SK-N-SH (cell line): ENCODE measurements at regions not wholly inside any gene's neighbourhood (a gene's known extent, or its start where the extent isn't known, plus 50 kb on each side); places are given as distances from the start of the nearest gene placed in this dataset.

ENCODE experiments used
- CTCF ChIA-PET: fragments of 300-600, 350-600 bp; formaldehyde crosslinking; extraction: SDS; loops from one replicate; lab custom pipeline; 2021; lab: Yijun Ruan, JAX
- POLR2A ChIA-PET: fragments of 350-600 bp; sonication (Branson Sonifier 250); formaldehyde crosslinking; extraction: SDS; loops from one replicate; lab custom pipeline; 2020; ENCODE audit warnings: antibody characterized with exemption, inconsistent platforms; lab: Yijun Ruan, JAX
- DNase-seq: peaks from one replicate; pipeline ENCODE4 v3.0.0; 2012
- H2AFZ ChIP-seq: fragments of 200-600 bp; sonication (generic); 2 replicates; pipeline ENCODE4 v1.8.1; 2016; ENCODE audit warnings: antibody characterized with exemption, mild to moderate bottlenecking, low read depth
- H3F3A ChIP-seq: fragments of 200-600 bp; sonication (generic); replicated peaks from 2 replicates; pipeline ENCODE3; 2016; ENCODE audit warnings: antibody characterized with exemption, mild to moderate bottlenecking; ENCODE audit not compliant: insufficient read depth
- H3K27ac ChIP-seq, 2 experiments: fragments of 200-500 bp in 1 of 2; fragments of 200-600 bp in 1 of 2; sonication (Bioruptor generic) in 1 of 2; sonication (generic), shearing (Covaris generic) in 1 of 2; 2 replicates each; pipeline versions ENCODE4 v1.5.1 to v1.6.1; 2014 to 2016; ENCODE audit warnings: low read depth in 2 of 2, inconsistent platforms in 1 of 2, low read length in 1 of 2, mild to moderate bottlenecking in 1 of 2, mixed read lengths in 1 of 2
- H3K27me3 ChIP-seq: fragments of 200-600 bp; sonication (generic), shearing (Covaris generic); 2 replicates; pipeline ENCODE4 v1.6.1; 2016; ENCODE audit warnings: mixed run types; ENCODE audit not compliant: insufficient read depth
- H3K36me3 ChIP-seq, 2 experiments: fragments of 200-500 bp in 1 of 2; fragments of 200-600 bp in 1 of 2; sonication (Bioruptor generic) in 1 of 2; sonication (generic) in 1 of 2; replicated peaks in 1 of 2; 2 replicates each; pipeline versions ENCODE3 to v1.5.1; 2014 to 2016; ENCODE audit warnings: low read length in 1 of 2, mild to moderate bottlenecking in 1 of 2; ENCODE audit not compliant: insufficient read depth in 2 of 2, control insufficient read depth in 1 of 2
- H3K4me1 ChIP-seq, 2 experiments: fragments of 200-500 bp in 1 of 2; fragments of 200-600 bp in 1 of 2; sonication (Bioruptor generic) in 1 of 2; sonication (generic), shearing (Covaris generic) in 1 of 2; 2 replicates each; pipeline versions ENCODE4 v1.5.1 to v1.6.1; 2014 to 2016; ENCODE audit warnings: low read depth in 1 of 2, low read length in 1 of 2, mixed run types in 1 of 2; ENCODE audit not compliant: insufficient read depth in 2 of 2, control insufficient read depth in 1 of 2
- H3K4me2 ChIP-seq: fragments of 200-600 bp; sonication (generic), shearing (Covaris generic); 2 replicates; pipeline ENCODE4 v1.6.1; 2017; ENCODE audit warnings: mixed run types
- H3K4me3 ChIP-seq, 2 experiments: fragments of 200-500 bp in 1 of 2; fragments of 200-600 bp in 1 of 2; sonication (Bioruptor generic) in 1 of 2; sonication (generic), shearing (Covaris generic) in 1 of 2; 2 replicates each; pipeline versions ENCODE4 v1.5.1 to v1.8.1; 2014 to 2016; ENCODE audit warnings: low read depth in 2 of 2, inconsistent platforms in 1 of 2, low read length in 1 of 2, mild to moderate bottlenecking in 1 of 2, mixed read lengths in 1 of 2, moderate library complexity in 1 of 2
- H3K79me2 ChIP-seq: fragments of 200-600 bp; sonication (generic); 2 replicates; pipeline ENCODE4 v1.8.1; 2017; ENCODE audit warnings: mild to moderate bottlenecking; ENCODE audit not compliant: insufficient read depth
- H3K9ac ChIP-seq: fragments of 200-600 bp; sonication (generic); 2 replicates; pipeline ENCODE4 v1.6.1; 2017; ENCODE audit warnings: mixed run types
- H3K9me2 ChIP-seq: fragments of 200-600 bp; sonication (generic); 2 replicates; pipeline ENCODE4 v1.6.1; 2017; ENCODE audit warnings: mixed run types
- H3K9me3 ChIP-seq: fragments of 200-600 bp; sonication (generic); 2 replicates; pipeline ENCODE4 v1.6.1; 2017; ENCODE audit warnings: mixed run types, mild to moderate bottlenecking, moderate library complexity
- H4K20me1 ChIP-seq: fragments of 200-600 bp; sonication (generic); 2 replicates; pipeline ENCODE4 v1.6.1; 2017; ENCODE audit warnings: mild to moderate bottlenecking, mixed run types; ENCODE audit not compliant: insufficient read depth
- EP300 ChIP-seq, 2 experiments: IDR thresholded peaks; 2 replicates each; pipeline versions ENCODE4 v1.4.0 to v1.6.1; 2012; ENCODE audit warnings: borderline replicate concordance in 1 of 2, low read depth in 1 of 2, low read length in 1 of 2
- EZH2phosphoT487 ChIP-seq: fragments of 200-600 bp; sonication (generic); IDR thresholded peaks from 2 replicates; pipeline ENCODE4 v1.6.1; 2017; ENCODE audit warnings: low read depth, mixed run types, mild to moderate bottlenecking, antibody characterized with exemption, moderate library complexity, borderline replicate concordance
- JUND ChIP-seq: IDR thresholded peaks from 2 replicates; pipeline ENCODE4 v1.4.0; 2012
- MXI1 ChIP-seq: IDR thresholded peaks from 2 replicates; pipeline ENCODE4 v1.6.1; 2012; ENCODE audit warnings: mild to moderate bottlenecking, low read depth, low read length, improper control_type of control experiment
- RFX5 ChIP-seq: IDR thresholded peaks from 2 replicates; pipeline ENCODE4 v1.6.1; 2012; ENCODE audit warnings: mild to moderate bottlenecking, improper control_type of control experiment, low read length
- RXRA ChIP-seq: IDR thresholded peaks from 2 replicates; pipeline ENCODE4 v1.4.0; 2012; ENCODE audit warnings: low read depth, mild to moderate bottlenecking, borderline replicate concordance
- SIN3A ChIP-seq: IDR thresholded peaks from 2 replicates; pipeline ENCODE4 v1.6.1; 2012; ENCODE audit warnings: low read depth, mild to moderate bottlenecking, low read length, moderate library complexity, borderline replicate concordance
- WGBS: methylation state at CpG from one replicate; pipeline ENCODE4 v1.1.6; 2017; ENCODE audit warnings: low lambda C conversion rate; 5-methylcytosine and 5-hydroxymethylcytosine counted together
- small RNA-seq, 7 experiments: library from RNA; depleted of rRNA; stranded (forward); fragments of <200 nt; gene quantifications; one replicate each; pipeline ENCODE3, GENCODE V24; 2012

GRCh38 chr5:126373375-126374108 is 49.7 kb upstream of the GRAMD2B start:
- ChIA-PET POLR2A (no interaction called here), CTCF (interaction anchor here (0.6 to 1.0 kb wide), 3 partner anchors 13 to 165 kb away, joined by 3 to 4 read pairs (median 3); no protein-coding TSS in a partner anchor)
- TF ChIP-seq MXI1 (no peak), JUND (no peak), RXRA (no peak), RFX5 (no peak), EZH2phosphoT487 (no peak), SIN3A (no peak), EP300 (IDR thresholded peaks at IDR 0.05; ENCODE audit: borderline replicate concordance in 1 of 2, low read depth in 1 of 2, low read length in 1 of 2) (0 out of 4 replicates have a peak, but pooled peaks of 1 of the 2 experiments have one; percentile 53)
- Histone ChIP-seq H3F3A (peaks cover 39% of the 10 kb centered on the region), H3K79me2 (no peaks in the 10 kb centered on the region), H3K9me3 (no peaks in the 10 kb centered on the region), H3K4me3 (no peak overlapping the region), H3K9me2 (no peaks in the 10 kb centered on the region; the same call in 1 of the 2 replicates), H2AFZ (peak overlapping the region; percentile 61), H3K4me1 (peaks cover 7 to 17% of the 10 kb centered on the region in 2 experiments; a peak in 3 of 4 replicates), H3K27ac (peak overlapping the region in 1 of 2 experiments; percentile 46; a peak in 2 of 4 replicates), H3K36me3 (no peaks in the 10 kb centered on the region), H3K9ac (no peak overlapping the region), H3K4me2 (no peak overlapping the region), H4K20me1 (no peaks in the 10 kb centered on the region), H3K27me3 (no peaks in the 10 kb centered on the region)
- no peak for DNase-seq
- WGBS = 72% methylated on average over 3 of the region's 3 CpGs

Small RNA genes in the stretch of these regions (small RNA-seq; reads per million reads assigned to genes)
- gene HMGB1P22 (0 reads per million in 7 experiments), gene RN7SKP117 (0 reads per million in 7 experiments)
